Activated CD4-positive, alpha-beta T cell treated with anti-CD3 and anti-CD28 coated beads, Interleukin-2, amount 50 U/mL, for 24 hours (primary cell): ENCODE measurements at regions not wholly inside any gene's neighbourhood (a gene's known extent, or its start where the extent isn't known, plus 50 kb on each side); places are given as distances from the start of the nearest gene placed in this dataset.

Experiments used
- DNase-seq, 2 donors: peaks; one replicate each; pipeline ENCODE4 v3.0.0-alpha.2; 2020; ENCODE audit warnings: low read depth in 1 of 2, low spot score in 1 of 2

DNA sequence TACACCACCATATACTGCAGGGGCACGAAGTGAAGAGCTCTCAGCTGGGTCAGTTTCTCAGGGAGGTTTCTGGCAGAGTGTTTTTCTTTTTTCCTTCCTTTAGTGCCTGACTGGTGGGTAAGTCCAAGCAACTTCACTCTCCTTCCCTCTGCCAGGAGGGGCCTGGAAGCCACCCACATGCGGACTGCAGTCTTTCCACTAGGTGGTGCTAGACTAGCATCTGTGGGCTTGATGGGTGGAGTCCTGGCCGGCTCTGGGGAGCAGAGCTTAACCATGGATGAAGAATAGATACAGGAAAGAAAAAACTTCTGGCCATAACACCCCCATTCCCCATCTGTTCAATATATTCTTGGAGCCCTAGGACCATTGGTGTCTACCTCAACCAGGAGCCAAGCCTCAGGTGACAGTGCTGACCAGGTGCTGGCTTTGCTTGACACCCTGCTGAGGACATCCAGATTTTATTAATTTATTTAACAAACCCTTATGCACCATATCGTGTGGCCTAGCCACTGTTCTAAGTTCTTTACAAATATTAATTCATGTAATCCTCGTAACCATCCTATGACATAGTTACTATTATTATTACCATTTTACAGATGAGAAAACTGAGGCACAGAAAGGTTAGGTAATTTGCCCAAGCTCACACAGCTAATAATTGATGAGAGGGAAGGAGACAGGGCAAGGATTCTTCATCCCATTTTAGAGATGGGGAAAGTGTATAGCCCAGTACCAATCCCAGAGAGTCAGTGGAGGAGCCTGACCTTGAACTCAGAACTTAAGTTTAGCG, 126.7 kb upstream of the CSF3R start:
- DNase-seq = peak in 1 of 2 donors; percentile 27

DNA sequence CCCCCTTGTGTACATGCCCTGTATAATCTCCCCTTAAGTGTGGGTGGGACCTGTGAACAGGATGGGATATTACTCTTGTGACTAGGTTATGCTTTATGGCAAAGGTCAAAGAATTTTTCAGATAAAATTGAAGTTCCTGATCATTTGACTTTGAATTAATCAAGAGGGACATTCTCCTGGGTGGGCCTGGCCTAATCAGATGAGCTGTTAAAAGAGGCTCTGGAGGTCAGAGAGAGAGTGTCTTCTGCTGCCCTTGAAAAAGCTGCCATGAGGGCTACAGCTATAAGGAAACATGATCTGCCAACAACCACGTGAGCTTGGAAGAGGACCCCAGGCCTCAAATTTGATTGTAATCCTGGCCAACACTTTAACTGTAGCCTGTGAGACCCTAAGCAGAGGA, 125.6 kb upstream of the CSF3R start:
- DNase-seq = no peak

DNA sequence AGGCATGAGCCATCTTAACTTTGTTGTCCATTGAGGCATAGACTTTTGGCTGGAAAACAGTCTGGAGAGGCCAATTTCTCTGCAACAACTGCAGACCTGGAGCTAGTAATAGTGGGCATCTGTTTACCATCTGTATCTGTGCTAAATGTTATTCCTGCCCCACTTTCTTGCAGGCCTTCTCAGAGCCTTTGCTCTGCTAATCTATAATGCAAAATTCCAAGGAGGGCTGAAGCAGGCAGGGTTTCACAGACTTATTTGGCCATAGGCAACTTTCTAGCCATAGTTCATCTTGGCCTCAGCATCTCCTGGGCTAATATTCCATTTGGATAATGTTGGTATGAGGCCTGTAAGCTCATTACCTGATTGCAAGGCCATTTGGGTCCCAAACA, 124.5 kb upstream of the CSF3R start:
- DNase-seq = no peak

DNA sequence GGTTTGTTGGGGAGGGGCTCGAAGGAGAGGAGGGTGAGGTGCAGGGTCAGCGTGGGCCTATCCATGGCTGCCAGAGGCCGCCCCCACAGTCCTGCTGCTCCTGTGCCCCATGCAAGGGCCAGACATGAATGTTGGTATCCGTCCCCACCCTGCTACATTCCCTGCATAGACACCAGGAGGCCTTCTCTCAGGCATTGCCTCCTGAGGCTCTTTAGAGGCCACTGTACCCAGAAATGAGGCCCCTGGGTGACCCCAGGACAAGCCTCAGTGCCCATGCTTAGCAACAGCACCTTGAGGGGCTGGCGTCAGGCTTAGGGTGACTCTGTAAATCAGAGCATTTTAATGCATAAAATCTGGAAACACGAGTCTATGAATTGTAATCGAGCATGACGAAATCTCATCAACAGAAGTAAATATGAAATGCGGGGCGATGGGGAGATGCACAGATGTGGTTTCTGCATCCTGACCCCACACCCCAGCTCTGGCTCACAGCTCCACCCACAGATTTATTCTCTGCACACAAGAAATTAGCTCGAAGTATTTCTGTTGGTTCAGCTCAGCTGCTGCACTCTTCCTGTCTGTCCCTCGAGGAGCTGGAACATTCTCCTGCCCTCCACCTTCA, 124.0 kb upstream of the CSF3R start:
- DNase-seq = no peak

DNA sequence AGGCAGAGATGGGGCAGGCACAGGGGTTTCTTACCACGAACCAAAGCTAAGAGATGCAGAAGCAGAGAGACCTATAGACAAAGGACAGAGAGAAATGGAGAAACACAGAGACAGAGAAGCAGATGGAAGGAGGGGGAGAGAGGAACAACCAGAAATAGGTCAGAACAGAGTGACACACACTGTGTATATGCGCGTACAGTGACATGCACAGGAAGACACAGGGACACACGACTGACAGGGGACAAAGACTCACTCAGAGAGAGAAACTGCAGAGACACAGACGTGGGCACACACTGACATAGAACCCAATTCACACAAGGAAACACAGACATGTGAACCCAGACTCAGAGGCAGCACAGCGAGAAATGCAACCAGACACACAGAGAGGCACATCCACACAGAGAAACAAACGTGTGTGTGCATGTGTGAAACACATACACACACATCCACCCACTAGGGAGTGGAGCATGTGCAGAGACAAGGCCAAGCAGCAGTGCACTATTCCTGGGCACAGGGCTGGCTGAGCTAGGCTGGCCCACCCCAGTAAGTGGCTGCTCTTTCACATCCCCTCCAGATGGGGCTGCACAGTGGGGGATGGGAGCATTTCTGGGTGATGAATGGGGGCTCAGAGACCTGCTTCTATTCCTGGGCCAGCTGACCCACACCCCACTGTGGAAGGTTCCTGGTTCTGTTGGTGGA, 123.4 kb upstream of the CSF3R start:
- DNase-seq = no peak

DNA sequence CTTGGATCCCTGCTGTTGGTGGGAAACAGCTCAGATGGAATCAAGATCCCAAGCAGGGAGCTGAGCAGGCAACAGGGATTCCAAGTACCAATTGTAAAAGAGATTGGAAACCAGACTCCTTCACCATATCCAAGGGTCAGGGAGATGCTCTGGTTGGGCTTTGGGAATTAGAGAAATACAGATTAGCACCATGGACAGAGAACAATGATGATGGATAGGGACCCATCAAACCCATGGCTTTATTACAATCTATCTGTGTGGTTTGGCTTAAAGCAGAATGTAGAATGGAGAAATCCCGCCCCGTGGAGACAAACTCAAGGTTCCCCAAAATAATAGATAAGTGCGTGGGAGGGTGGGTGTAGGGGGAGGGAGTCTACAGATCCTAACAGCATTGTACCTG, 120.7 kb upstream of the CSF3R start:
- DNase-seq = no peak

DNA sequence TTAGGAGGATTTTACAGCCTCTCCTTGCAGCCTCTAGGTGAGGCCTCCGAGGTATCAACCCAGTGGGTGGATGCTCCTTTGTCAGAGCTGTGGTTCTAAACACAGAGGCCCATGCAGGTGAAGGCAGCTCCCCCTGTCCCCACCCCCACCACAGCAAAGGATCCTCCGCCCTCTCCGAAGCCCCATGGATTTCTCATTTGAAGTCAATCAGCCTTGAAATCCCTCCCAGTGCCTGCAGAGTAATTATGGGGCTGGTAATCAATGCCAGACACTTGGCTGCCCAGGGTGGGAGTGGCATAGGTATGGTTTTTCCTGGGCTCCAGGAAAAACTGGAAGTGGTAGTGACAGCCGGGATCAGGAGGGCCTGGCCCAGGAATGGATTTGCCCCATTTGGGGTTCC, 119.5 kb upstream of the CSF3R start:
- no peak for DNase-seq

DNA sequence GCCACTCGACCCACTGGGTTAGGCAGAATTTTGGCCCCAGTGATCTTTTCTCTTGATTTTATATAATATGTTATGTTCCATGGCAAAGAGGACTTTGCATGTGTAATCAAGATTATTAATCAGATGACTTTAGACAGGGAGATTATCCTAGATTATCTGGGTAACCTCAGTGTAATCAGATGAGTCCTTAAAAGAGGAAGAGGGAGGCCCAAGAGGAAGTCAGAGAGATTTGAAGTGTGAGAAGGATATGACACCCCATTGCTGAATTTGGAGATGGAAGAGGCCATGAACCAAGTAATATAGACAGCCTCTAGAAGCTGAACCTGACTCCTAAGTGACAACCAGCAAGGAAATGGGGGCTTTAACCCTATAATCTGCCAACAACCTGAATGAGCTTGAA, 117.1 kb upstream of the CSF3R start:
- no peak for DNase-seq

DNA sequence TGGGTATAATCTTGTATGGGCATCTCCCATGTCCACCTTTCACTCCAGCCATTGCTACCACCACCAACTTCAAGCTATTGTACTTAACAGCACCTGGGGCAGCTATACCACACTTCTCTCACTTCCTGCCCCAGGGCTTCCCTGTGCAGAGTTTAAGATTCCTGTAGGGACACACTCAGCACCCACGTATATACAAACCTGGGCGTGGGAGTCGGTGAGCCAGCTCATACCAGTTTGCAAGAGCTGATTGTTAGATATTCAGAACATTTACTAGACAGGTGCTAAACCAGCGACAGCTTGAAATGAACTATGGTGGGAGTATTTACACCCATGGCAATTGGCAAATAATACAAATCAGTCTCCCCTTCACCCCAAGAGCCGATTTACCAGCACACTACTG, 114.8 kb upstream of the CSF3R start:
- no peak for DNase-seq

DNA sequence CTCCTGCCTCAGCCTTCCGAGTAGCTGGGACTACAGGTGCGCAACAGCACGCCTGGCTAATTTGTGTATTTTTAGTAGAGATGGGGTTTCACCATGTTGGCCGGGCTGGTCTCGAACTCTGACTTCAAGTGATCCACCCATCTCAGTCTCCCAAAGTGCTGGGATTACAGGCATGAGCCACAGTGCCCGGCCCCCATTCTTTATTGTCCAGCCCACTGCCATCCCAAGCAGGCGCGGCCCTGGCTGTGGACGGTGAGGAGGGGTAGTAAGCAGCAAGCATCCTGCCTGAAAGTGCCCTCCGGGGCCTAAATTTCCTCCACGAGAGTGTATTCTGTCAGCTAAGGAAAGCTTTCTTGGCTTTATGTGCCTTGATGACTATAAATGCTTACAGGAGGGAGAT, 113.2 kb upstream of the CSF3R start:
- no peak for DNase-seq

DNA sequence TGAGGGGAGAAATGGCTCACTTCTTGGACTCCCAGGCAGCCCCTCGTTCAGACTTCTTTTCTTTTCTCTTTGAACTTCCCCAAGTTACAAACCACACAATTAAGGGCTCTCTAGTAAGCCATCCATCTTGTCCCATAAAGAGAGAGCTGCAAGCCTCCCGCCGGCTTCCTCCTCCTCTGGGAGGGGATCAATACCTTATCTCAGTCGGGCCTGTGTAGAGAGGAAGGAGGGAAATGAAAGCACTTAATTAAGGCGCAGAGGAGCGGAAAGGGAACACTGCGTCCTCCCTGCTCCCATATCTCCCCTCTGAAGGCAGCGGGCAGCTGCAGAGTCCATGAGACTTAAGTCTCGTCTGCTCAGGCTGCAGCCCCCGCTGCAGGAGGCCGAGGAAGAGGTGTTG, 112.6 kb upstream of the CSF3R start:
- no peak for DNase-seq

DNA sequence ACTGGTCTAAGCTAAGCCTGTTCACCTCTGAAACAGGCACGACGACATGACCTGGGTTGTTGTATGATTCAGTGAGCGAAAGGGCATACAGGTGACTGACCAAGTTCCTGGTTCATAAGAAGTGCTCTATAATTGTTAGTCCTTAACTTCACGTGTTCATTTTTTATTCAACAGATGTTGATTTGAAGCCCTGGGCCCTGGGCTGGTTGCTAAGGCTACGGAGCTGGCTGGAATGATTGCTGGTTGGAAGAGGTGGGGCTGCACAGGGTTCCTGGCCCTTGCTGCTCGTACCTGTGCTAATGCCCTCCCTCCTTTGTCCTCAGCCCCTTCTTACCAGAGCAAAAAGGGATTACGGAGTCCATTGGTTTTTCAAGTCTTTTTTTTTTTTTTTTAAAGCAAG, 111.3 kb upstream of the CSF3R start:
- no peak for DNase-seq

DNA sequence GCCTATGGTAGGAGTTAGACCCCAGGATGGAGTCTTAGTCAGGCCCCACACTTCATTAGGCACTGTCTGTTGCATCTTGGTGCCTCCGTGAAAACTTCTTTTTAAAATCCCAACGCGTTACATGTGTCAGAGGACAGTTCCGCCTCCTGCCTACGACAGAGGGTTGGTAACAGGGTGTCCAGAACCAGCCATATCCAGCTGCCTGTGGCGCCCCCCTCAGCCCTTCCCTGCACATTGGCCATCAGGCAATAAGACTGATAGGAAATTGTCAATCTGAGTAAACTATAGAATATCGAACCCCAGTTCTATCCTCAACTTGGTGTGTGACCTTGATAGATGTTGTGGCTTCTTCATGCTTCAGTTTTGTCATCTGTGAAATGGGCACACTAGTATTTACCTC, 108.6 kb upstream of the CSF3R start:
- no peak for DNase-seq

DNA sequence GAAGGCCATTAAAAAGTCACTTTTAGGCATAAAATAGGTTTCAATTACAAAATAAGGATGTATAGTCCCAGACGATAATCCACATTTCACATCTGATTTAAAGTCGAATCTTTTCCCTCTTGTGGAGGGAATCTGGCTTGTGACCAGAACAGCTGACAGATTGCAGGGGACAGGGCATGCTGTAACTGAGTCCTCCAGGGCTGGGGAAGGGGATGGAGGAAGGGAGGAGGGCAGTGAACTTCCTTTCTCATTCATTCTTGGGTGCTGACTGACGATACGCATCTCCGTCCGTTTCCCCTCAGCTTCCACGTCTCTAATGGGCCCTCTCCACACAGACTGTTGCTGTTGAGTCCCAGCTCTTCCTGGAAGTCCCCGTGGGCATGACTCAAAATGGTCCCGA, 108.1 kb upstream of the CSF3R start:
- DNase-seq = no peak

DNA sequence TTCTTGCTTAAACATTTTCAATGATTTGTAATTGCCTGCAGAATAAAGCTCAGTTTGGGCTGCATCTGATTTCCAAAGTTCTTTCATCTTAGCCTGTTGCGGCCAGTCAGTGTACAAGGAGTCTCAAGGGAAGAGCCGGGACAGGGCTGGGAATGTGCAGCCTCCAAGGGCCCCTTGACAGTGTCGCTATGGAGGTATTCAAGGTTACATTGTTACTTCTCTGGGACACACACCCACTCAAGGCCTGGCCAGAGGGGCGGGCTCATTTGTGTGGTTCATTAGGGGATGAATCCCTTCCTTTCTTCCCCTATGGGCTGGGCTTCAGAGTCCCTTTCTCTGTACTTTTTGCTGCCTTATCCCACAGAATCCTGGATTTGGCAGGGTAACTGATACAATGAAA, 107.6 kb upstream of the CSF3R start:
- DNase-seq = no peak

DNA sequence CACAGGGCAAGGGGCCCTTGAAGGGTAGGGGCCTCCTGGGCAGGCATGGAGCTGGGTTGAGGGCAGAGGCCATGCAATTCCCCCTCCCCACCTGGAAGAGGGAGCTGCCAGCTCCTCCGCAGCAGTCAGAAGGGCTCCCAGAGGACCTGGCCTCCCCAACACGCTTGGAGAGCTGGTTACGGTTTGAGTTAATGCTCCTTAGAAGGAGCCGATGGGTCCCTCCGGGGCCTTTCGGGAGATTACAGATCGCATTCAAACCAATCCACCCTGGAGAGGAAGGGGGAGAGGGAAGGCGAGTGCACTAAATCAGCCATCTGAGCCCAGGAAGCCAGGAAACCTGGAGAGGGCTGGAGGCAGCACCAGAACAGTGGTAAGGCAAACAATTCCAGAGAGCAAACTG, 106.3 kb upstream of the CSF3R start:
- no peak for DNase-seq

DNA sequence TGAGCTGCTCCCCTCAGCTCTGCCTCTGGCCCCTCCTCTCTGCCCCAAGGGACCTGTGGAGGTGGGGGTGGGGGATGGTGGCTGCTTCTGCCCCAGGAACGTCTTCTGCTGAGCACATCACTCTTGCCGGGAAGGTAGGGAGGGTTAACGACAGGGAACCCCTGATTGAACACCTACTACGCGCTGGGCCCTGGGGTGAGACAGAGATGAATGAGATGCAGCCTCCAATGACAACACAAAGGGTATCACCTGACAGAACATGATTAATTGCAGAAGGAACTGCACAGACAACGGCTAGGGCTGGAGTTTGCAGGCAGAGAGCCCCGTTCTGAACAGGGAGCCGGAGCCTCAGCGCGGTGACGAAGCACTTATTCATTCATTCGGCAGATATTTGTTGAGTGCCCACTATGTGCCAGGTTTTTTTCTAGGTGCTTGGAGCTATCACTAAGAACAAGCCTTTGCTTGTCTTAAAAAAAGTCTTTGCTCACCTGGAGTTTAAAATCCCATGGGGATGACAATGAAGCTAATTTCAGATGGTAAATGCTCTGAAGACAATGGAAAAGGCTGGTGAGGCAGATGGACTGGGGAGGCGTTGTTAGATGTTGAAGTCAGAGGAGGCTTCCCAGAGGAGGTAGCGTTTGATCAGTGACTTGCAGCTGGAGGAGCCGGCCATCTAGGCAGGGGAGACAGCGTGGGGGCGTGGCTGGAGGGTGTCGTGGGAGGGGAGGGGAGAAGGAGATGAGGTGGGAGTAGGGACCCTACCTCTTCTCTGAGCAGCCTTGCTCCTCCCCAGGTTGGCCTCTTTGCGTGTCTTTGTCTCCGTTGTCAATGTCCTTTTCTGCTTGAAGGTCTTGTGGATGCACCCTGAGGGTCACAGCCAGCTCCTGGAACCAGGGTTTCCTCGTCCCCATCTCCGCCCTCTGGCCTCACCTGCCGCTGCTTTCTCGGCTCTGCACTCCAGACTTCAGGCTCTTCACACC, 103.1 kb upstream of the CSF3R start:
- DNase-seq = no peak

DNA sequence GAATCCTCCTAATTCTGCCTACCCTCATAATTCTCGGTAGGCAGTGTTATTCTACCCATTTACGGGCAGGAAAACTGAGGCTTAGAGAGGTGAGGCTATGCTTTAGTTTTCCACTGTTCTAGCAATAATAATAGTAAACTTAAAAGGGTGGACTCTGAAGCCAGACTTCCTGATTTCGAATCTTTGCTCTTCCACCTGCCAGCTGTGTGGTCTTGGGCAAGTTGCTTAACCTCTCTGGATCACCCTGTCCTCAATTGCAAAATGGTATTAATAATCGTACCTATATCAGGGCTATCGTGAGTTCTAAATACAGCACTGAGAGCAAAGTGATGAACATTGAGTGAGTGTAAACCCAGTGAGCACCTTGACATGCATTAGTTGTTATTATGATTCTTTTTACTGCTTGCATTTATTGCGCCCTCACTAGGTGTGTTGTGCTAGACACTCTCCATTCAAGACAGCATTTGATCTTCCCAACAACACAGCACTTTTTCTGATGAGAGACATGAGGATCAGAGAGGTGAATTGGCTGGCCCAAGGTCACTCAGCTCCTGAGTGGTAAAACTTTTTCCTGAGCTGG, 102.3 kb upstream of the CSF3R start:
- DNase-seq = no peak

DNA sequence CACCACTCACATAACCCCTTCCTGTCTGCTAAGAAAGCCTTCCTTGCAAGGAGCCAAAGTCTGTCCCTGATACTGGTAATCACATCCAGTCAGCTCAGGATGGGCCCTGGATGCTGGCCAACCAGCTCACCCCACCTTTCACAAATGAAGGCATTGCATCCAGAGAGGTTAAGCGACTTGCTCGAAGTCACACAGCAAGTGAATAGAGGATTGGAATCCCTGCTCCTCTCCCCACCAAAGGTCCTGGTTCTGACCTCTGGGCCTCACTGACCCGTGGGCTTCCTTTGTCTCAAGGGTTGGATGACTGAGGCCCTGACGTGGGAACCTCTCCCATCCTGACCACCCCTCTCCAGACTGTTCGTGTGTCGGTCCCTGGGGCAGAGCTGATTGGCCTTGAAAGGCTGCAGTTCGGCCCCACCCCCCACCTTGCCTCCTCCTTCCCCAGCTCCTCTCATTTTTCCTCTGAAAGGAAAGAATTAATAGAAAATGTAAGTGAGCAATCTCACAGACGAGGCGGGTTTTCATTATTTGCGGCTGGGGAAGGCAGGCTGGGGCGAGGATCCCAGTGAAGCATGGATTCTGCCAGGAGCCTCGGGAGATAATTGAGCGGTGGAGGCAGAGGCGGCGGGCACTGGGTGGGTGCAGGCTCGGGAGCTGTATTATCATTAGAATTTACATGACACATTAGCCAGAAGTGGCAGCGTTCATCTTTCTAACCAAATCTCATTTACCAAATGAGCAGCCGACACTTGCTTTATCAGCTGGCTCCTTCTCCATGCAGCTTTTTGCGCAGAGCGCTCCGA, 101.5 kb upstream of the CSF3R start:
- DNase-seq = no peak

DNA sequence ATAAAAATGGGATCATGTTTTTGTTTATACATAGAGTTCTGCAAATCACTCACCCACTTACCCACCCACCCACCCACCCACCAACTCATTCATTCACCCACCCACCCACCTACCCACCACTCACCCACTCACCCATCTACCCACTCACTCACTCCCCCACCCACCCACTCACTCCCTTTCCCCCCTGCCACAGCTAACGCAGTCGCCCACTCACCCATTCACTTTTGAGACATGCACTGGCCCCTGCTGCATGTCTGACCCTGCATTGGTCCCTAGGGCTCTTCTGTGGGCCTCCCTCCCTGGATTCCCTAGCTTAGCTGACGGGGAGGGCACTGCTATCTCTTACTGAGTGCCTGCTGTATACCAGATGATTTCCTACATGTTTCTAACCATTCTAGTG, 100.4 kb upstream of the CSF3R start:
- no peak for DNase-seq
